HepG2 (cell line): ENCODE measurements at regions not wholly inside any gene's neighbourhood (a gene's known extent, or its start where the extent isn't known, plus 50 kb on each side); places are given as distances from the start of the nearest gene placed in this dataset.
A peak's percentile ranks its signal among the peaks of the same experiment; 100 is the strongest.

ENCODE experiments used
- ERF ChIP-seq: IDR thresholded peaks from 2 replicates; pipeline ENCODE4 v1.6.1; 2018; ENCODE audit warnings: missing biosample characterization, missing genetic modification reagents
- FOXJ3 ChIP-seq: sonication (generic); formaldehyde crosslinking; IDR thresholded peaks from 2 replicates; pipeline ENCODE4 v1.4.0; 2020; ENCODE audit warnings: missing genetic modification reagents, mild to moderate bottlenecking, borderline replicate concordance
- FOXK1 ChIP-seq: sonication (generic); formaldehyde crosslinking; IDR thresholded peaks from 2 replicates; pipeline ENCODE4 v1.4.0; 2020; ENCODE audit warnings: low read depth, missing genetic modification reagents, borderline replicate concordance
- GPN1 ChIP-seq: sonication (generic); formaldehyde crosslinking; IDR thresholded peaks from 2 replicates; pipeline ENCODE4 v1.5.1; 2020; ENCODE audit warnings: missing genetic modification reagents, borderline replicate concordance
- HNRNPH1 ChIP-seq: fragments of 200-400 bp; formaldehyde crosslinking; optimal IDR thresholded peaks from 2 replicates; pipeline ENCODE3; 2017; ENCODE audit warnings: mild to moderate bottlenecking, low read depth, low read length
- JUND ChIP-seq: sonication (generic); formaldehyde crosslinking; IDR thresholded peaks from 2 replicates; pipeline ENCODE4 v1.8.0; 2022; ENCODE audit warnings: mild to moderate bottlenecking, missing genetic modification reagents
- MXI1 ChIP-seq: IDR thresholded peaks from 3 replicates; pipeline ENCODE4 v1.6.1; 2012; ENCODE audit warnings: low read depth, low read length, inconsistent platforms, borderline replicate concordance
- PRPF4 ChIP-seq: fragments of 200-400 bp; formaldehyde crosslinking; IDR thresholded peaks from 2 replicates; pipeline ENCODE4 v1.6.1; 2016; ENCODE audit warnings: low read length, low read depth; ENCODE audit not compliant: poor library complexity, severe bottlenecking
- SMAD3 ChIP-seq: sonication (generic); formaldehyde crosslinking; IDR thresholded peaks from 2 replicates; pipeline ENCODE4 v1.4.0; 2020; ENCODE audit warnings: missing genetic modification reagents
- TBX3 ChIP-seq: fragments of 450-650 bp; IDR thresholded peaks from 2 replicates; pipeline ENCODE4 v1.6.1; 2017; ENCODE audit warnings: antibody characterized with exemption, mild to moderate bottlenecking, inconsistent platforms, borderline replicate concordance
- TOE1 ChIP-seq: sonication (generic); formaldehyde crosslinking; IDR thresholded peaks from 2 replicates; pipeline ENCODE4 v1.4.0; 2020; ENCODE audit warnings: mild to moderate bottlenecking, missing genetic modification reagents
- ZBTB1 ChIP-seq: sonication (generic); formaldehyde crosslinking; IDR thresholded peaks from 2 replicates; pipeline ENCODE4 v1.4.0; 2020; ENCODE audit warnings: missing genetic modification reagents, borderline replicate concordance
- ZFY ChIP-seq: sonication (generic); formaldehyde crosslinking; IDR thresholded peaks from 2 replicates; pipeline ENCODE4 v1.4.0; 2020; ENCODE audit warnings: missing genetic modification reagents
- ZFYVE20 ChIP-seq: sonication (generic); formaldehyde crosslinking; IDR thresholded peaks from 2 replicates; pipeline ENCODE4 v1.8.0; 2023; ENCODE audit warnings: low read depth, mild to moderate bottlenecking, moderate library complexity, missing genetic modification reagents, borderline replicate concordance
- ZKSCAN8 ChIP-seq: IDR thresholded peaks from 2 replicates; pipeline ENCODE4 v1.6.1; 2016; ENCODE audit warnings: borderline replicate concordance, missing genetic modification reagents, missing compliant biosample characterization
- ZNF264 ChIP-seq: sonication (generic); formaldehyde crosslinking; IDR thresholded peaks from 2 replicates; pipeline ENCODE4 v1.4.0; 2020; ENCODE audit warnings: missing genetic modification reagents
- ZNF550 ChIP-seq: sonication (generic); formaldehyde crosslinking; IDR thresholded peaks from 2 replicates; pipeline ENCODE4 v1.4.0; 2020; ENCODE audit warnings: mild to moderate bottlenecking, missing genetic modification reagents, borderline replicate concordance
- ZNF639 ChIP-seq: conservative IDR thresholded peaks from 2 replicates; pipeline ENCODE4 v1.6.1; 2018; ENCODE audit warnings: missing genetic modification reagents
- ZNF691 ChIP-seq: sonication (generic); formaldehyde crosslinking; IDR thresholded peaks from 2 replicates; pipeline ENCODE4 v1.4.0; 2020; ENCODE audit warnings: missing genetic modification reagents, low read depth, mild to moderate bottlenecking, borderline replicate concordance
- ZSCAN5A ChIP-seq: sonication (generic); formaldehyde crosslinking; IDR thresholded peaks from 2 replicates; pipeline ENCODE4 v1.8.0; 2022; ENCODE audit warnings: mild to moderate bottlenecking, missing genetic modification reagents, borderline replicate concordance
- TF ChIP-seq, protein P1 (sequence below): IDR thresholded peaks from 2 replicates; pipeline ENCODE4 v1.6.1; 2016; ENCODE audit warnings: missing compliant biosample characterization, missing genetic modification reagents, borderline replicate concordance
- TF ChIP-seq, protein P2 (sequence below): sonication (generic); formaldehyde crosslinking; IDR thresholded peaks from 2 replicates; pipeline ENCODE4 v1.4.0; 2020; ENCODE audit warnings: missing genetic modification reagents

DNA sequence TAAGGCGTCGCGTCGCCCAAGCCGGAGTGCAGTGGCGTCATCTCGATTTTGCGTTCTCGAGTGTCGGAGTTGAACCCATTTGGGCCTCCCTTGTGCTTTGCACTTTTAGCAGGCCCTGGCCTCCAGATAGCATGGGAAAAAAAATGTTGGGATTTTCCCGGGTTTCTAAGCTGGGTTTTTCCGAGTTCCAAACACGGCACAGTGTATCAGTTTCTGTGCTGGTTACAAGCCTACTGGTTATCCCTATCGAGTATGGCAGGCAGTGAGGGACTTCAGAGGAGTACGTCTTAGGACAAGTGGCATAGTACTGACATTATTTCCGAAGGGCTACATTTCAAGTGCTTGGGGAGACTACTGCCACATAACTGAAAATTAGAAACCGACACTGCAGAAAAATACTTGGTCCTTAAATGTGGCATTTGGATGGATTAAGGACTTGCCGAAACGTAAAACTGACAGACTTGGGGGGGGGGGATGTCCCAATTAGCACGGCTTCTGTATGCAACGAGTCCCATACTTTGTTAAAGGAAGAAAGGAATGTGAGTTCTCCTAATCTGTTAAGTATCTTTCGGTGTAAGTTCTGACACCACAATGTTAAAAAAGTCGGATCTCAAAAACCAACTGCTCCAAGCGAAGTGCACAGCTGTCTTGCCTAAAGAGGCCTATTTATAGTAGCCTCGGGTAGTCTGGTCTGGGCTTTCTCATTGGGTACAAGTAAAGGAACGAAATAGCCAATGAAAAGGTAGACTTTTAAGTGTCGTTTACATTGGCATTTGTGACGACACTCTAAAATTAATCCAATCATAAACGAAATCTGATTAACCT lies 70.2 kb downstream of the HFE start (continued):
- peak; percentile 62; the same call in 1 of the 2 replicates for TF ChIP-seq FOXJ3 (CRISPR knock-in tag)
- 0 out of 2 replicates have a peak, but pooled peaks have one; percentile 11 for TF ChIP-seq ZFYVE20 (CRISPR knock-in tag)
- TF ChIP-seq, protein P1, sequence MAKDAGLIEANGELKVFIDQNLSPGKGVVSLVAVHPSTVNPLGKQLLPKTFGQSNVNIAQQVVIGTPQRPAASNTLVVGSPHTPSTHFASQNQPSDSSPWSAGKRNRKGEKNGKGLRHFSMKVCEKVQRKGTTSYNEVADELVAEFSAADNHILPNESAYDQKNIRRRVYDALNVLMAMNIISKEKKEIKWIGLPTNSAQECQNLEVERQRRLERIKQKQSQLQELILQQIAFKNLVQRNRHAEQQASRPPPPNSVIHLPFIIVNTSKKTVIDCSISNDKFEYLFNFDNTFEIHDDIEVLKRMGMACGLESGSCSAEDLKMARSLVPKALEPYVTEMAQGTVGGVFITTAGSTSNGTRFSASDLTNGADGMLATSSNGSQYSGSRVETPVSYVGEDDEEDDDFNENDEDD (CRISPR knock-in tag), result no peak
- TF ChIP-seq ZNF639 (CRISPR knock-in tag), result peak; percentile 10; the same call in 1 of the 2 replicates
- 0 out of 2 replicates have a peak, but pooled peaks have one; percentile 22 for TF ChIP-seq SMAD3 (CRISPR knock-in tag)
- peak; percentile 98 for TF ChIP-seq HNRNPH1
- TF ChIP-seq PRPF4, result no peak
- TF ChIP-seq ZNF550, result no peak
- peak; percentile 34; the same call in 1 of the 2 replicates for TF ChIP-seq TOE1 (CRISPR knock-in tag)
- 0 out of 2 replicates have a peak, but pooled peaks have one; percentile 11 for TF ChIP-seq ZSCAN5A (CRISPR knock-in tag)
- 0 out of 2 replicates have a peak, but pooled peaks have one; percentile 68 for TF ChIP-seq GPN1 (CRISPR knock-in tag)
- TF ChIP-seq ZBTB1 (CRISPR knock-in tag), result no peak
- TF ChIP-seq MXI1, result peak; percentile 4; the same call in 2 of the 3 replicates
- peak; percentile 14; the same call in 1 of the 2 replicates for TF ChIP-seq ZNF264
- TF ChIP-seq ERF, result no peak
- peak; percentile 63; the same call in 1 of the 2 replicates for TF ChIP-seq TBX3
- TF ChIP-seq, protein P2, sequence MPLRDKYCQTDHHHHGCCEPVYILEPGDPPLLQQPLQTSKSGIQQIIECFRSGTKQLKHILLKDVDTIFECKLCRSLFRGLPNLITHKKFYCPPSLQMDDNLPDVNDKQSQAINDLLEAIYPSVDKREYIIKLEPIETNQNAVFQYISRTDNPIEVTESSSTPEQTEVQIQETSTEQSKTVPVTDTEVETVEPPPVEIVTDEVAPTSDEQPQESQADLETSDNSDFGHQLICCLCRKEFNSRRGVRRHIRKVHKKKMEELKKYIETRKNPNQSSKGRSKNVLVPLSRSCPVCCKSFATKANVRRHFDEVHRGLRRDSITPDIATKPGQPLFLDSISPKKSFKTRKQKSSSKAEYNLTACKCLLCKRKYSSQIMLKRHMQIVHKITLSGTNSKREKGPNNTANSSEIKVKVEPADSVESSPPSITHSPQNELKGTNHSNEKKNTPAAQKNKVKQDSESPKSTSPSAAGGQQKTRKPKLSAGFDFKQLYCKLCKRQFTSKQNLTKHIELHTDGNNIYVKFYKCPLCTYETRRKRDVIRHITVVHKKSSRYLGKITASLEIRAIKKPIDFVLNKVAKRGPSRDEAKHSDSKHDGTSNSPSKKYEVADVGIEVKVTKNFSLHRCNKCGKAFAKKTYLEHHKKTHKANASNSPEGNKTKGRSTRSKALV (CRISPR knock-in tag), result peak; percentile 14
- TF ChIP-seq FOXK1 (CRISPR knock-in tag), result 0 out of 2 replicates have a peak, but pooled peaks have one; percentile 21
- TF ChIP-seq JUND, result 0 out of 2 replicates have a peak, but pooled peaks have one; percentile 46
- peak; percentile 20 for TF ChIP-seq ZKSCAN8 (CRISPR knock-in tag)
- 0 out of 2 replicates have a peak, but pooled peaks have one; percentile 20 for TF ChIP-seq ZNF691 (CRISPR knock-in tag)
- peak; percentile 7; the same call in 1 of the 2 replicates for TF ChIP-seq ZFY (CRISPR knock-in tag)
